ENCODE measurements at regions not wholly inside any gene's neighbourhood (a gene's known extent, or its start where the extent isn't known, plus 50 kb on each side); places are given as distances from the start of the nearest gene placed in this dataset.

DNA sequence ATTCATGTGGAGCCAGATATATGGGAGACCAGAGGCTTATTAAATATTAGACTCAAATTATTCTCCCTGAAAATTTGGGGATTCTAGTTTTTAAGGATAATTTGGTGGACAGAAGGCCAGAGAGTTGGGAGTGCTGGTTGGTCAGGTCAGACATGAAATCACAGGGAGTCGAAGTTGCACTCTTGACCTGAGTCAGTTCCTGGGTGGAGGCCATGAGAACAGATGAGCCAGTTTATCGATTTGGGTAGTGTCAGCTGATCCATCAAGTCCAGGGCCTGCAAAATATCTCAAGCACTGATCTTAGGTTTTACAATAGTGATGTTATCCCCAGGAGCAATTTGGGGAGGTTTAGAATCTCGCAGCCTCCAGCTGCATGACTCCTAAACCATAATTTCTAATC, 563.5 kb upstream of the NRSN1 start:
- DNase-seq (no peak), ATAC-seq (ENCODE audit: low FRiP score) (no peak)
- intact Hi-C loops (cut with DNase I) = no loop called here
- WGBS, 2 donors = 61 to 95% methylated on average over 3 of the region's 3 CpGs
- H3K4me3 ChIP-seq (ENCODE audit: low read length in 2 of 2) = no peak overlapping the region
- no peaks in the 10 kb centered on the region for H3K4me1 ChIP-seq (ENCODE audit: control insufficient read depth in 1 of 2, insufficient read depth in 2 of 2, low read length in 2 of 2)
- H3K27ac ChIP-seq (ENCODE audit: low read depth in 1 of 2, low read length in 2 of 2) = no peak overlapping the region
- peaks cover 3% of the 10 kb centered on the region for H3K9me3 ChIP-seq (ENCODE audit: control insufficient read depth, low read length)
- no peaks in the 10 kb centered on the region for H3K36me3 ChIP-seq (ENCODE audit: control insufficient read depth in 1 of 2, insufficient read depth in 2 of 2, low read length in 1 of 2)
- no peaks in the 10 kb centered on the region for H3K27me3 ChIP-seq (ENCODE audit: control insufficient read depth in 1 of 2, insufficient read depth in 2 of 2, low read length in 1 of 2)

DNA sequence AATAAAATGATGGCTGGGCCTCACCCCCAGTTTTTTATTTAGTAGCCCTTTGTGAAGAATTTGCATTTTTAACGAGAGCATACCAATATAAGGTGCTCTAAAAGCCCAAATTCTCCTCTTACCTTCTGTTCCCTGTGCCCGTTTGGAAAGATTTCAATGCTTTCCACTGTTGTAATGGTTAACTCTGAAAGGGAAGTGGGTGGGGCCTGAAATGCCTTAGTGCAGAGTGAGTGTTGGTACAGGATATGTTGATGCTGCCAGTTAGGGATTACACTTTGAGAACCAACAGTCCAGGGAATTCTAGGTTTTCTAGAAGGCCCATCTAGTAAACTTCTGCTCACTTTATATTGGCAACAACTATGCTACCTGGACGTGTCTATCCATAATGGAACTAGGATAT, 562.7 kb upstream of the NRSN1 start:
- intact Hi-C loops (cut with DNase I) = no loop called here
- DNase-seq = no peak
- H3K27ac ChIP-seq (ENCODE audit: low read depth in 1 of 2, low read length in 2 of 2) = no peak overlapping the region
- WGBS, 2 donors = 77 to 82% methylated on average over 3 of the region's 3 CpGs
- H3K4me1 ChIP-seq (ENCODE audit: control insufficient read depth in 1 of 2, insufficient read depth in 2 of 2, low read length in 2 of 2) = no peaks in the 10 kb centered on the region
- ATAC-seq (ENCODE audit: low FRiP score) = no peak
- H3K36me3 ChIP-seq (ENCODE audit: control insufficient read depth in 1 of 2, insufficient read depth in 2 of 2, low read length in 1 of 2) = no peaks in the 10 kb centered on the region
- no peaks in the 10 kb centered on the region for H3K27me3 ChIP-seq (ENCODE audit: control insufficient read depth in 1 of 2, insufficient read depth in 2 of 2, low read length in 1 of 2)
- H3K4me3 ChIP-seq (ENCODE audit: low read length in 2 of 2) = no peak overlapping the region
- H3K9me3 ChIP-seq (ENCODE audit: control insufficient read depth, low read length) = peaks cover 3% of the 10 kb centered on the region

DNA sequence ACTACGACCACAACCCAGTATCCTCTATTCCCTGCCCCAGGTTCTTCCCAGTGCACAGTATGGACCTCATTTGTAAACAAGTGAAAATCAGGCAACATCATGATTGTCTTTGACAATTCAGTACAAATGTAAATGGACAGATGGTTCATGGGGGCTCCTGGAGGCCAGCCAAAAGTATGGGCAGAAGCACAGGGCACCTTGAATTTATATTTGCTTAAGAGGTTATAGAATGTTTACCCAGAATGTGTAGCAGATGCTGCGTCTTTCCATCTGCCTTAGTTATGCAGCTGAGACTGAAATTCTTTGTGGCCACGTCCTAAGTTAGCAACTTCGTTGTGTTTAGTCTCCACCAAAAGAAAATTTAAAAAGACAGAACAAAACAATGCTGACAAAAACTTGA, 559.6 kb upstream of the NRSN1 start:
- Histone ChIP-seq H3K36me3 (ENCODE audit: control insufficient read depth in 1 of 2, insufficient read depth in 2 of 2, low read length in 1 of 2) (no peaks in the 10 kb centered on the region), H3K9me3 (ENCODE audit: control insufficient read depth, low read length) (peaks cover 2% of the 10 kb centered on the region), H3K4me1 (ENCODE audit: control insufficient read depth in 1 of 2, insufficient read depth in 2 of 2, low read length in 2 of 2) (no peaks in the 10 kb centered on the region), H3K4me3 (ENCODE audit: low read length in 2 of 2) (no peak overlapping the region), H3K27ac (ENCODE audit: low read depth in 1 of 2, low read length in 2 of 2) (no peak overlapping the region), H3K27me3 (ENCODE audit: control insufficient read depth in 1 of 2, insufficient read depth in 2 of 2, low read length in 1 of 2) (no peaks in the 10 kb centered on the region)
- ATAC-seq (ENCODE audit: low FRiP score) (no peak), DNase-seq (no peak)
- WGBS, 2 donors = 71 to 76% methylated on average over 4 of the region's 4 CpGs
- intact Hi-C loops (cut with DNase I) = no loop called here

DNA sequence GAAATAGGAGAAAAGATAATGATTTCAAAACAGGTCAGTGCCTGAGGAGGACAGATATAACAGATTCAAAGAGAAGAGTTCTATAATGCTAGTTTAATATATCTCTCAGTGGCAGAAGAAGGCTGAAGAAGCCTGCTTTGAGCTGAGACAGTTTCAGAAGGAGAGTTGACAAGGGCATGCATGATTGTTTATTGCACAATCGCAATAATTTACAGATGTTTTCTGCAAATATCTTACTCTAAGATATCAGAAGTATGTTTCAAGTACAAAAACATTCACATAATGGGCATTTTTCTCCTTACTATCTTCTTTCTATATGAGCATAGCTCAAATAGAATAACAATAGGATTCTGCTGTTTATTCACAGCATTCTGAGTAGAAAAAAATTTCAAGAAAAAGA, 557.7 kb upstream of the NRSN1 start:
- intact Hi-C loops (cut with DNase I) = no loop called here
- no peaks in the 10 kb centered on the region for H3K4me1 ChIP-seq (ENCODE audit: control insufficient read depth in 1 of 2, insufficient read depth in 2 of 2, low read length in 2 of 2)
- 89 to 91% methylated on average over 1 of the region's 1 CpG for WGBS, 2 donors
- ATAC-seq (ENCODE audit: low FRiP score) (no peak), DNase-seq (no peak)
- H3K9me3 ChIP-seq (ENCODE audit: control insufficient read depth, low read length) = no peaks in the 10 kb centered on the region
- no peaks in the 10 kb centered on the region for H3K27me3 ChIP-seq (ENCODE audit: control insufficient read depth in 1 of 2, insufficient read depth in 2 of 2, low read length in 1 of 2)
- no peaks in the 10 kb centered on the region for H3K36me3 ChIP-seq (ENCODE audit: control insufficient read depth in 1 of 2, insufficient read depth in 2 of 2, low read length in 1 of 2)
- no peak overlapping the region for H3K4me3 ChIP-seq (ENCODE audit: low read length in 2 of 2)
- H3K27ac ChIP-seq (ENCODE audit: low read depth in 1 of 2, low read length in 2 of 2) = no peak overlapping the region

DNA sequence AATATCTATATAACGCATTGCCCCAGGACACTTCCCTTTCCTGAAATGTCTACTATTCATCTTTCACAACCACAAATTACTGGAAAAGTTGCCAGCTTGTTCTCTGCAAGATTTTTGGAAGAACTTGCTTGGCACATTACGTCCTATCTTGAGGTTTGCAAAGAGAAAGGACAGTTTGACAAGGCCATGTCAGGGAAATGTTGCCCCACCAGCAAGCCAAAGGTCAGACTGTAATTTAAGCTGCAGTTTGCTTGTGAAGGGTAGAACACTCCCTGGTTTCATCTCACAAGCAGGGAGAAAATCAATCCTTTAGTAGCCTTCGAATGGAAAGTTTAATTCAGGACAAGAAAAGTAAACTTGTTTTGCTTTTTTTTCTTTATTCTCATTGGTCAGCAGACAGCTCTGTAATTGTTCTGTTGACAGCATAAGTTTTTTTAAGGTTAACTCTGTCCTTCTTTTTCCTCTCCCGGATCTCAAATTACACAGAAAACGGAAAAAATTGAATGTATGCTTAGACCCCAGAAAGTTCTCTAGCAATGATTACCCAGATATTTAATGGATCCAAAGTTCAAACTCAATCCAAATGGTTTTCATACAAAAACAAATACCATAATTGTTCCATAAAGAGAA, 541.8 kb upstream of the NRSN1 start:
- Histone ChIP-seq H3K4me3 (ENCODE audit: low read length in 2 of 2) (no peak overlapping the region), H3K4me1 (ENCODE audit: control insufficient read depth in 1 of 2, insufficient read depth in 2 of 2, low read length in 2 of 2) (no peaks in the 10 kb centered on the region), H3K27me3 (ENCODE audit: control insufficient read depth in 1 of 2, insufficient read depth in 2 of 2, low read length in 1 of 2) (no peaks in the 10 kb centered on the region), H3K36me3 (ENCODE audit: control insufficient read depth in 1 of 2, insufficient read depth in 2 of 2, low read length in 1 of 2) (no peaks in the 10 kb centered on the region), H3K9me3 (ENCODE audit: control insufficient read depth, low read length) (no peaks in the 10 kb centered on the region), H3K27ac (ENCODE audit: low read depth in 1 of 2, low read length in 2 of 2) (no peak overlapping the region)
- 60 to 69% methylated on average over 5 of the region's 5 CpGs for WGBS, 2 donors
- ATAC-seq (ENCODE audit: low FRiP score) = no peak
- no peak for DNase-seq
- intact Hi-C loops (cut with DNase I) = no loop called here

DNA sequence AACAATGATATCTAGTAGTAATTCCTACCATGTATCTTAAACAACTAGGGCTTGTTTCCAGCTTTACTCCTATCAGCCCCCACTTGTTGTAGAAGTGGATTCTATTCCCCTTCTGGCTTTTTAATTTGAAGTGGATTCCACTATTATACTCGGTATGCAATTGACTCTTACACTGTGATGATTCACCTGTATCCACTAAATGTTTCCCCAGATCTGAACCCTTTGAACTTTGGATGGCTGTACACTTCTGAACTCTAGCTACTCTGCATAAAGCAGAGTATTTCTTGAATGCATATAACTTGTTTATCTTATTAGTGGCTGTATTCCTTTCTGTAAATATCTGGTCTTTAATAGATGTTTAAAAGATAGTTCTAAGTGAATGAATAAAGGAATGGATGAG, 538.4 kb upstream of the NRSN1 start:
- Histone ChIP-seq H3K27ac (ENCODE audit: low read depth in 1 of 2, low read length in 2 of 2) (no peak overlapping the region), H3K27me3 (ENCODE audit: control insufficient read depth in 1 of 2, insufficient read depth in 2 of 2, low read length in 1 of 2) (no peaks in the 10 kb centered on the region), H3K4me1 (ENCODE audit: control insufficient read depth in 1 of 2, insufficient read depth in 2 of 2, low read length in 2 of 2) (no peaks in the 10 kb centered on the region), H3K9me3 (ENCODE audit: control insufficient read depth, low read length) (no peaks in the 10 kb centered on the region), H3K36me3 (ENCODE audit: control insufficient read depth in 1 of 2, insufficient read depth in 2 of 2, low read length in 1 of 2) (no peaks in the 10 kb centered on the region), H3K4me3 (ENCODE audit: low read length in 2 of 2) (no peak overlapping the region)
- ATAC-seq (ENCODE audit: low FRiP score) (no peak), DNase-seq (no peak)
- WGBS, 2 donors = 70 to 74% methylated on average over 1 of the region's 1 CpG
- intact Hi-C loops (cut with DNase I) = no loop called here

DNA sequence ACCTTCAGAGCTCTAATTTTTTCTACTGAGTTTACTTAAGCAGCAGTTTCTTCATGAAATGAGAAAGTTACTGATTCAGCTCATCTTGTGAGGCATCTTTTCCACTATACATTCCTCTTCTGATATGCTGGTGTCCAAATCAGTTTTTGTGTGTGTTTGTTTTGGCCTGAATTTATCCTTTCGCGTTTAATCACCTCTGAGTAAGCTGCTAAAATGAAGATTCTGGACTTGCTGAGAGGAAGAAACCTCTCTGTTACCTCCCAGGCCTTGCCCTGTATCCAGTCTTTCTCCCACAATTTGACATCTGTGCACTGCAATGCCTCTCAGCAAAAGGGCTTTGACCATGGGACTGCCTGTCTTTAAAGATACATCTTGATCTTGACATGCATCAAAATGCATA, 536.2 kb upstream of the NRSN1 start:
- H3K36me3 ChIP-seq (ENCODE audit: control insufficient read depth in 1 of 2, insufficient read depth in 2 of 2, low read length in 1 of 2) = no peaks in the 10 kb centered on the region
- no peak for ATAC-seq (ENCODE audit: low FRiP score)

DNA sequence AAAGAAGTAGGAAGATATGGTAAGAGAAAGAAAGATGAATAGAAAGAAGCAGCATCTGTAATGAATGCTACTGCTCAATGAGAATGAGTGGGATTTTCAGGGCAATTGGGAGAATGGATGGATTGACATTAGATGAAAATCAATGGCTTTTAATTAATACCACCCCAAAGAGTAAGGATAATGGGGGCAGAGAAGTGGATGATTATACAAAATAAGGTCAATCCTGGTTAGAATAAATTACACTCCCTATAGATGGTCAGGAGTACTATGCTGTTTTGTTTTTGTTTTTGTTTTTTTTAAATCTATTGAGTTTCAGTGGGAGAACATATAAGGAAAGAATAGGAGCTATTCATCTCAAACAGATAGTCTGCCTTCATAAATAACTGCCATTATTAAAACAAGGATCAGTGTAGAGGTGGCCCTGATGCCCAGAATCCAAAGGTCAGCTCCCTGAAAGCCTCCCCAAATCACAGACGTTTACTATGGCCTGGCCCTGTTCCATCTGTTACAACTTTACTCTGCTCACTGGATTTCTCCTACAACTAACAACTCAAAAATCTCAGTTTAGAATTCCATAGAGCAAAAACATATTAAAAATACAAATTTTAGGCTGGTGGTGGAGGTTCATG, 535.4 kb upstream of the NRSN1 start:
- Histone ChIP-seq H3K4me1 (ENCODE audit: control insufficient read depth in 1 of 2, insufficient read depth in 2 of 2, low read length in 2 of 2) (no peaks in the 10 kb centered on the region), H3K4me3 (ENCODE audit: low read length in 2 of 2) (no peak overlapping the region), H3K27ac (ENCODE audit: low read depth in 1 of 2, low read length in 2 of 2) (no peak overlapping the region), H3K36me3 (ENCODE audit: control insufficient read depth in 1 of 2, insufficient read depth in 2 of 2, low read length in 1 of 2) (no peaks in the 10 kb centered on the region), H3K9me3 (ENCODE audit: control insufficient read depth, low read length) (peaks cover 4% of the 10 kb centered on the region), H3K27me3 (ENCODE audit: control insufficient read depth in 1 of 2, insufficient read depth in 2 of 2, low read length in 1 of 2) (no peaks in the 10 kb centered on the region)
- no peak for DNase-seq
- WGBS, 2 donors = 18 to 28% methylated on average over 1 of the region's 1 CpG
- ATAC-seq (ENCODE audit: low FRiP score) = no peak
- intact Hi-C loops (cut with DNase I) = no loop called here

More for the DNA sequence above, 536.2 kb upstream of the NRSN1 start:
- Histone ChIP-seq H3K4me3 (ENCODE audit: low read length in 2 of 2) (no peak overlapping the region), H3K9me3 (ENCODE audit: control insufficient read depth, low read length) (peaks cover 4% of the 10 kb centered on the region), H3K27me3 (ENCODE audit: control insufficient read depth in 1 of 2, insufficient read depth in 2 of 2, low read length in 1 of 2) (no peaks in the 10 kb centered on the region), H3K27ac (ENCODE audit: low read depth in 1 of 2, low read length in 2 of 2) (no peak overlapping the region), H3K4me1 (ENCODE audit: control insufficient read depth in 1 of 2, insufficient read depth in 2 of 2, low read length in 2 of 2) (no peaks in the 10 kb centered on the region)
- WGBS, 2 donors = 8 to 51% methylated on average over 2 of the region's 2 CpGs
- intact Hi-C loops (cut with DNase I) = no loop called here
- no peak for DNase-seq

DNA sequence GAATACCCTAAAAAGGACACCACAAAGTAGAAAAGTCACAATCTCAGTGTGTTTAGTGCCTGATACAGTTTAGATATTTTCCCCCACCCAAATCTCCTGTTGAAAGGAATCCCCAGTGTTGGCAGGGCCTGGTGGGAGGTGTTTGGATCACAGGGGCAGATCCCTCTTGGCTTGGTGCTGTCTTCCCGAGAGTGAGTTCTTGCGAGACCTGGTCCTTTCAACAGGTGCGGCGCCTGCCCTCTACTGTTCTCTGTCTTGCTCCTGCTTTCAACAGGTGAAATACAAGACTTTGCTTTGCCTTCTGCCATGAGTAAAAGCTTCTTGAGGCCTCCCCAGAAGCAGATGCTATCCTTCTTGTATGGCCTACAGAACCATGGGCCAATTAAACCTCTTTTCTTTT, 534.3 kb upstream of the NRSN1 start:
- WGBS, 2 donors = 94% methylated on average over 4 of the region's 4 CpGs
- Histone ChIP-seq H3K9me3 (ENCODE audit: control insufficient read depth, low read length) (peaks cover 4% of the 10 kb centered on the region), H3K27ac (ENCODE audit: low read depth in 1 of 2, low read length in 2 of 2) (no peak overlapping the region), H3K4me3 (ENCODE audit: low read length in 2 of 2) (no peak overlapping the region), H3K36me3 (ENCODE audit: control insufficient read depth in 1 of 2, insufficient read depth in 2 of 2, low read length in 1 of 2) (no peaks in the 10 kb centered on the region), H3K4me1 (ENCODE audit: control insufficient read depth in 1 of 2, insufficient read depth in 2 of 2, low read length in 2 of 2) (no peaks in the 10 kb centered on the region), H3K27me3 (ENCODE audit: control insufficient read depth in 1 of 2, insufficient read depth in 2 of 2, low read length in 1 of 2) (no peaks in the 10 kb centered on the region)
- DNase-seq (no peak), ATAC-seq (ENCODE audit: low FRiP score) (no peak)
- intact Hi-C loops (cut with DNase I) = no loop called here
